ENCODE measurements at regions not wholly inside any gene's neighbourhood (a gene's known extent, or its start where the extent isn't known, plus 50 kb on each side); places are given as distances from the start of the nearest gene placed in this dataset.

- no peak for TF ChIP-seq ZBTB7A (IDR thresholded peaks at IDR 0.05; ENCODE audit: low read depth)
- TF ChIP-seq YY1 (IDR thresholded peaks at IDR 0.05; ENCODE audit: low read depth) = no peak
- TF ChIP-seq MAX (IDR thresholded peaks at IDR 0.05) = no peak
- TF ChIP-seq EP300 (IDR thresholded peaks at IDR 0.05; ENCODE audit: borderline replicate concordance) = no peak
- no peak for TF ChIP-seq EGR1 (IDR thresholded peaks at IDR 0.05)
- TF ChIP-seq NFIC (IDR thresholded peaks at IDR 0.05) = no peak
- TF ChIP-seq CREB1 (IDR thresholded peaks at IDR 0.05; ENCODE audit: low read depth) = no peak
- TF ChIP-seq CEBPB (IDR thresholded peaks at IDR 0.05) = no peak
- TF ChIP-seq TEAD4 (IDR thresholded peaks at IDR 0.05) = no peak
- no peak for TF ChIP-seq FOXM1 (IDR thresholded peaks at IDR 0.05; ENCODE audit: borderline replicate concordance, low read depth)
These were observed 1877.2 kb downstream of the PCDH7 start for GRCh38 chr4:32597354-32597753.

- TF ChIP-seq YY1 (IDR thresholded peaks at IDR 0.05; ENCODE audit: low read depth) (no peak), ZBTB7A (IDR thresholded peaks at IDR 0.05; ENCODE audit: low read depth) (no peak), RAD21 (IDR thresholded peaks at IDR 0.05; ENCODE audit: low read depth) (no peak), EP300 (IDR thresholded peaks at IDR 0.05; ENCODE audit: borderline replicate concordance) (no peak), TAF1 (IDR thresholded peaks at IDR 0.05; ENCODE audit: low read depth) (no peak), TEAD4 (IDR thresholded peaks at IDR 0.05) (no peak), EGR1 (IDR thresholded peaks at IDR 0.05) (no peak), USF1 (IDR thresholded peaks at IDR 0.05) (no peak), CEBPB (IDR thresholded peaks at IDR 0.05) (no peak)
These were observed 1881.7 kb downstream of the PCDH7 start for GRCh38 chr4:32601848-32602247.

- no peak for TF ChIP-seq TAF1 (IDR thresholded peaks at IDR 0.05; ENCODE audit: low read depth)
- no peak for TF ChIP-seq EGR1 (IDR thresholded peaks at IDR 0.05)
- TF ChIP-seq NFIC (IDR thresholded peaks at IDR 0.05) = no peak
- no peak for TF ChIP-seq YY1 (IDR thresholded peaks at IDR 0.05; ENCODE audit: low read depth)
- TF ChIP-seq USF1 (IDR thresholded peaks at IDR 0.05) = no peak
- no peak for TF ChIP-seq CREB1 (IDR thresholded peaks at IDR 0.05; ENCODE audit: low read depth)
- TF ChIP-seq REST (IDR thresholded peaks at IDR 0.05; ENCODE audit: low read depth) = no peak
- TF ChIP-seq FOXM1 (IDR thresholded peaks at IDR 0.05; ENCODE audit: borderline replicate concordance, low read depth) = no peak
- TF ChIP-seq TCF12 (IDR thresholded peaks at IDR 0.05; ENCODE audit: low read depth) = no peak
- TF ChIP-seq CEBPB (IDR thresholded peaks at IDR 0.05) = no peak
- TF ChIP-seq RAD21 (IDR thresholded peaks at IDR 0.05; ENCODE audit: low read depth) = no peak
- TF ChIP-seq MAX (IDR thresholded peaks at IDR 0.05) = no peak
- TF ChIP-seq TEAD4 (IDR thresholded peaks at IDR 0.05) = no peak
- TF ChIP-seq EP300 (IDR thresholded peaks at IDR 0.05; ENCODE audit: borderline replicate concordance) = no peak
- no peak for TF ChIP-seq ZBTB7A (IDR thresholded peaks at IDR 0.05; ENCODE audit: low read depth)
These were observed 1887.8 kb downstream of the PCDH7 start for GRCh38 chr4:32607978-32608377.

- TF ChIP-seq EP300 (IDR thresholded peaks at IDR 0.05; ENCODE audit: borderline replicate concordance) (no peak), ZBTB7A (IDR thresholded peaks at IDR 0.05; ENCODE audit: low read depth) (no peak)
These were observed 1904.9 kb downstream of the PCDH7 start for GRCh38 chr4:32624943-32625603.

- TF ChIP-seq NFIC (IDR thresholded peaks at IDR 0.05) (no peak), ZBTB7A (IDR thresholded peaks at IDR 0.05; ENCODE audit: low read depth) (no peak), CREB1 (IDR thresholded peaks at IDR 0.05; ENCODE audit: low read depth) (no peak), EP300 (IDR thresholded peaks at IDR 0.05; ENCODE audit: borderline replicate concordance) (no peak), REST (IDR thresholded peaks at IDR 0.05; ENCODE audit: low read depth) (no peak), EGR1 (IDR thresholded peaks at IDR 0.05) (no peak), MAX (IDR thresholded peaks at IDR 0.05) (no peak), TCF12 (IDR thresholded peaks at IDR 0.05; ENCODE audit: low read depth) (no peak), FOXM1 (IDR thresholded peaks at IDR 0.05; ENCODE audit: borderline replicate concordance, low read depth) (no peak), TEAD4 (IDR thresholded peaks at IDR 0.05) (no peak), TAF1 (IDR thresholded peaks at IDR 0.05; ENCODE audit: low read depth) (no peak)
These were observed 1905.6 kb downstream of the PCDH7 start for GRCh38 chr4:32625687-32626337.
